HG03060 (cell line): ENCODE measurements at regions not wholly inside any gene's neighbourhood (a gene's known extent, or its start where the extent isn't known, plus 50 kb on each side); places are given as distances from the start of the nearest gene placed in this dataset.
"Not testable (repeated sequence)": the region's sequence is repeated elsewhere in the genome, so short reads cannot be mapped to it uniquely, and the experiment has no call there.

Experiments
- ATAC-seq: cut with Tn5 transposase; IDR thresholded peaks from one replicate; pipeline ENCODE4 v1.9.1; 2021; ENCODE audit warnings: low read depth, moderate number of reproducible peaks; ENCODE audit not compliant: unreplicated experiment

GRCh38 chr9:11676821-11677220 lies 1016.4 kb upstream of the TYRP1 start:
- no peak for ATAC-seq

DNA sequence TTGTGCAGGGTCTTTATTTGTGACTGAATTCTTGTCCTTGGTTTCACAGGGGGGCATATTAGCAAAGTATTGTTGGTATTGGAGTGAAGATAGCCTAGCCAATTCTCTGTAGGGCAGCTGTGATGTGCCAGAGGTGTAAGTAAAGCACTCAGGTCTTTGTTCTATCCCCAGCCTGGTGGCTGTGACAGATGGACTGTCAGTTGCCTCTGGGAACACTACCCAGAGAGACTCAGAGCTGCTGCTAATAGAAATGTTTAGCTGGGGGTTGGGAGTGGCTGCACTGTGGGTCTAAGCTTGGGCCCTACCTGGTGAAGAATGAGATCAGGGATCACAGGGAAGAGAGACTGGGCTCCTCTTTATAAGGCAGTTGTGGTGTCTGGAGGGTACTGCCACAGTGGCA lies 1006.5 kb upstream of the TYRP1 start:
- ATAC-seq: no peak

- ATAC-seq: no peak
These were observed 996.1 kb upstream of the TYRP1 start for GRCh38 chr9:11697126-11697525.

GRCh38 chr9:11701706-11702105 lies 991.5 kb upstream of the TYRP1 start:
- no peak for ATAC-seq

GRCh38 chr9:11702548-11702947 lies 990.6 kb upstream of the TYRP1 start:
- no peak for ATAC-seq

GRCh38 chr9:11704198-11704597 lies 989.0 kb upstream of the TYRP1 start:
- not testable (repeated sequence) for ATAC-seq

- no peak for ATAC-seq
These were observed 984.3 kb upstream of the TYRP1 start for GRCh38 chr9:11708899-11709298.

GRCh38 chr9:11709567-11709966 lies 983.6 kb upstream of the TYRP1 start:
- ATAC-seq: no peak

DNA sequence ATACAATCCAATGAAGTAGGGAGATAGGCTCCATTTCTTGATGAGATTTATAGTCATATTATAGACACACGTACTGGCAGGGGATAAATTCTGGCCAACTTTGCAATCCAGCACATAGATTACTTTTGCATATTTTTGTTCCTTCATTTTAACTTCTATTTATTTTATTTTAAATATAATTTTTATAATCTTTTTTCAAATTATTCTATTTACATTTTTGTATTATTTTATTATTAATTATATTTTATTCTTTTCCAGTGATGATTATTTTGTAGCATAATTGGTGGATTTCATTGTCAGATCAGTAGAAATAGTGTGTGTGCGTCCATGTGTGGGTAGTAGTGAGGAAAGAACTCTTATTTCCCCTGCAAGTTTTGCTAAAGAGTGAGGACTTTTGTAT lies 980.1 kb upstream of the TYRP1 start:
- no peak for ATAC-seq

DNA sequence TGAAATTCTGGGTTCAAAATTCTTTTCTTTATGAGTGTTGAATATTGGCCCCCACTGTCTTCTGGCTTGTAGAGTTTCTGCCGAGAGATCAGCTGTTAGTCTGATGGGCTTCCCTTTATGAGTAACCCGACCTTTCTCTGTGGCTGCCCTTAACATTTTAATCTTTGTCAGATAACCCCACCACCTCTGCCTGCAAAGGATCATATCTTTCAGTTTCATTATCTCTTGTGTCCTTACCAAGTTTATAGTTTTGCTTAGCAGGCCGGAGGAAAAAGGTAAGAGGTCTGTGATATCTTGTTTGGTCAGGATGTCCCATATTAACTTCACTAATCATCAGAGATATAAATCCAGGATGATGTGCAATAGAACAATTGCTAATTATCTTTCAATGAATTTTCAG lies 970.2 kb upstream of the TYRP1 start:
- ATAC-seq: no peak

GRCh38 chr9:11726659-11727058 lies 966.5 kb upstream of the TYRP1 start:
- ATAC-seq: no peak

- no peak for ATAC-seq
These were observed 957.8 kb upstream of the TYRP1 start for GRCh38 chr9:11735391-11735790.

- ATAC-seq: no peak
These were observed 950.7 kb upstream of the TYRP1 start for GRCh38 chr9:11742471-11742870.

DNA sequence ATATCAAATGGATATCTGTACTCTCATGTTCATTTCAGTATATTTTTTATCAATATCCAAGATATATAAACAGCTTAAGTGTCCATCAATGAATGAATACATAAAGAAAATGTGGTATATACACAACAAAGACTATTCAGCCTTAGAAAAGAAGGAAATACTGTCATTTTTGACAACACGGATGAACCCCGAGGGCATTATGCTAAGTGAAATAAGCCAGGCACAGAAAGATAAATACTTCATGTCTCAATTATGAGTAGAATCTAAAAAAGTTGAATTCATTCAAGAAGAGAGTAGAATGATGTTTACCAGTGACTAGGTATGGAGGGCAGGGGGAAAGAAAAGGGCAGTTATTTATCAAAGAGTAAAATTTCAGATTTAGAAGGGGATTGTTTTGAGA lies 949.8 kb upstream of the TYRP1 start:
- no peak for ATAC-seq

DNA sequence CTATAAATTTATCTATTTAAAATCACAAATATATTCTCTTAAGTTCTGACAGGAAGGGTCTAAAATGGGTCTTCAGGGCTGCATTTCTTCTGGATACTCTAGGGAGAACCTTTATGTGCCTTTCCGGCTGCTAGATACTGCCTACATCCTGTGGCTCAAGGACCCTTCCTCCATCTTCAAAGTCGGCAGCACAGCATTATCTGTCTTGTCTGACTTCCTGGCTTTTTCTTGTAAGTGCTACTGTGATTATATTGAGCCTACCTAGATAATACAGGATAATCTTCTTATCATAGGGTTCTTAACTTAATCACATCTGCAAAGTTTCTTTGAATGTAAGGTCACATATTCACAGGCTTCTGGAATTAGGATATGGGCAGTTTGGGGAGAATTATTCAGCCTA lies 943.8 kb upstream of the TYRP1 start:
- no peak for ATAC-seq

GRCh38 chr9:11755951-11756350 lies 937.2 kb upstream of the TYRP1 start:
- no peak for ATAC-seq

DNA sequence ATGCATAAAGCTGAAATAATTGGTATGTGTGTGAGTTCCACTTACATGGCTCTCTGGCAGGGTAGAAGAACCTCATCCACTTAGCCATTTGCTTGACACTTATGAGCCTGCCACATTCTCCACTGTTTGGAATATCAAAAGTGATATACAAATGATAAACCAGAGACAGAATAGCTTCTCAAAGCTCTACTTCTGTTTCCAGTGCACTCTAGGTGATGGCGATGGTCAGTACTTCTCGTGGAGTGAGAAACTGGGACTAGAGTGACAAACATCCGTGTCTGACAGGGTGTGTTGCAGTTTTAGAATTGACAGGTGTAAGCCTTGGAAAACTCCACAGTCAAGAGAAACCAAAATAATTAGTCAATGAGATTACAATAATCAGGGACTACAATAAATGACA lies 935.8 kb upstream of the TYRP1 start:
- no peak for ATAC-seq

- ATAC-seq: no peak
These were observed 935.2 kb upstream of the TYRP1 start for GRCh38 chr9:11758016-11758415.

DNA sequence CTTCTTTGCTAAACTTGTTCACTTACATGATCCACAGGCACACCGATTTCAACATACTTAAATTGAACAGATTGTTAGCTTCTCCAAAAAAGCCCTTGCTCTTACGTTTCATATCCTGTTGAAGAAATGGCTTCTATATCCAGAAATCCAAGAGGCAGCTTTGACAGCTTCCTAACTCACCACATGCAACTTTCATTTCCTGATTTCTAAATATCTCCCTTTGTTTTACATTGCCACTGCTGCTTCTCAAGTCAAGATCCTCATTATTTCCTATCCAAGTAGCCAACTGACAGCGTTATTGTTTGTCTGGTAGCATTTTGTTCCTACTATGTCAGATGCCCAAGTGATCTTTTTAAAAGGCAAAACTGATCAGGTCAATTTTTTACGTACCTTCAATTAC lies 913.2 kb upstream of the TYRP1 start:
- no peak for ATAC-seq

DNA sequence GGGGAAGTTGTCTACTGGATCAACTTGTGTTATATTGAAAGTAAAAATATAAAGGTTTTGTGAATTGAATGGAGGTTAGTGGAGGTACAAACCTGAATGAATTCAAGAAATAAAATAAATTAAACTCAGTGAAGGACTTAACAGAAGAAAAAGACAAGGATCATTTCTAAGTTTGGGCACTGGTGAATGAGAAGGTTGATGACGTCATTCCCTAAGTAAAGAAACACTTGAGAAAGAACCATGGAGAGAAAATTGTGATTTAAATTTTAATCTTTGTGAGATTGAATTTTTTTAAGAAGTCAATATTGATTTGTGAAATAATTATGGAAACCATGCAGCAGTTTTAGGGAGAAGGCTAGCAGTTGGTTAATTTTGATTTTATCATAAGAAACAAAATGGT lies 900.3 kb upstream of the TYRP1 start:
- ATAC-seq: no peak

- ATAC-seq: no peak
These were observed 898.2 kb upstream of the TYRP1 start for GRCh38 chr9:11794984-11795383.

DNA sequence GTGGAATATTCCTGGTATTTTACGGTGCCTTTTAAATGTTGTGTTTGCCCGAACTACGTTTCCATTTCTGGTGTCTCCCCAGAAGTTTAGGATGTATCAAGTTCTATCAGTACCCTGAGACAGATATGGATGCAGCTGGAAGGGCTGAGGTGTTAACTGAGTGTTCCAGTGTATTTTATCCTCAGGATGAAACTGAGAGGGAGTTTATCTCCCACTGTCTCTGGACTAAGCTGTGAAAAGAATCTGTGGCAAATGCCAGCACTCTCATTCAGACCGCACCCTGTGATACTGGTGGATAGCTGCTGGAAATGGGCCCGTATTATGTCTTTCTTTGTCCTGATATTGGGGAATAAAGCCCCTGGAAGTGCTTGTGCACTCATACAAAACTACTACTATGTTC lies 887.2 kb upstream of the TYRP1 start:
- no peak for ATAC-seq

DNA sequence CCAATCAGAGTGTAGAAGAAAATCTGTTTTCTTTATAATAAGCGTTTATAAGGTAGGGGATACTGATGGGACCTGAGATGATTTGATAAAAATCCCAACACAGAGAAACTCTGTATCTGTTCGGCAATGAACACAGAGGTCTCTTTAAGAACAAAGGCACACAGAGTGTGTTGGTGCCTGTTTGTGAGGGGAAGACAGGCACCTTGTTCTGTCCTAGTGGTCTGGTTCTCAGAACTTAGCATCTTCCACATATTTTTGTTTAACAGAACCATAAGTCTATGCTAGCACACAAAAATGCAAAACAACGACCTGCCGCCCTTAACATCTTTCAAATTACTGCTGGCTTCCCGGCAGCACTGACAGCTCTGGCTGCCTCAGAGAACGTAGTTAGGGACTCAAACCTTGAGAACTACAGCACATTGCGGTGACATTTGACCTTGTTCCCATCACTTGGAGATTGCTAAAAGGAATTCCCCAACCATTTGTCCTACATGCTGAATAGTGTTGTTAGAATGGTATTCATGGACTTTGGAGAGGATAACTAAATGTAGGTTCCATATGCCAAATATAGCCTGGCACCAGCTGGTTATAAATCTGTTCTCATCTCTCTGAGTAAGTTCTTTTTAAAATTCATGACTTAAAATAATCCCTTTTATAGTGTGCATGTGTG lies 871.7 kb upstream of the TYRP1 start:
- ATAC-seq: no peak
